Endodermal cell (in vitro differentiated cells): ENCODE measurements at regions not wholly inside any gene's neighbourhood (a gene's known extent, or its start where the extent isn't known, plus 50 kb on each side); places are given as distances from the start of the nearest gene placed in this dataset.

Experiments
- DNase-seq: peaks from one replicate; pipeline ENCODE4 v3.0.0-alpha.2; 2017
- H3K27ac ChIP-seq: 2 replicates; pipeline ENCODE4 v1.5.1; 2013; ENCODE audit warnings: mild to moderate bottlenecking, low read depth, low read length, moderate library complexity
- H3K27me3 ChIP-seq: 2 replicates; pipeline ENCODE4 v1.6.1; 2013; ENCODE audit warnings: mild to moderate bottlenecking, low read length, moderate library complexity; ENCODE audit not compliant: insufficient read depth, control insufficient read depth, poor library complexity, severe bottlenecking
- H3K36me3 ChIP-seq: 2 replicates; pipeline ENCODE4 v1.7.0; 2013; ENCODE audit warnings: mild to moderate bottlenecking, low read length, moderate library complexity; ENCODE audit not compliant: control insufficient read depth, insufficient read depth
- H3K4me1 ChIP-seq: one replicate; pipeline ENCODE4 v1.7.0; 2013; ENCODE audit warnings: low read length; ENCODE audit not compliant: control insufficient read depth, insufficient read depth
- H3K4me3 ChIP-seq: 2 replicates; pipeline ENCODE4 v1.5.1; 2013; ENCODE audit warnings: mild to moderate bottlenecking, low read length, moderate library complexity
- H3K9ac ChIP-seq: 2 replicates; pipeline ENCODE4 v1.6.1; 2013; ENCODE audit warnings: mild to moderate bottlenecking, low read length, moderate library complexity; ENCODE audit not compliant: poor library complexity, severe bottlenecking; ENCODE audit errors: extremely low read depth
- H3K9me3 ChIP-seq: 2 replicates; pipeline ENCODE4 v1.6.1; 2013; ENCODE audit warnings: mild to moderate bottlenecking, low read length, moderate library complexity; ENCODE audit not compliant: control insufficient read depth
- H3K27ac Mint-ChIP-seq: 2 replicates; pipeline ENCODE4 v1.8.0; 2020; ENCODE audit warnings: mixed read lengths
- H3K27me3 Mint-ChIP-seq: 2 replicates; pipeline ENCODE4 v1.8.0; 2021; ENCODE audit warnings: mild to moderate bottlenecking, mixed read lengths; ENCODE audit not compliant: insufficient read depth
- H3K36me3 Mint-ChIP-seq: 2 replicates; pipeline ENCODE4 v1.8.0; 2020; ENCODE audit warnings: low read depth, mixed read lengths
- H3K4me1 Mint-ChIP-seq: 2 replicates; pipeline ENCODE4 v1.8.0; 2020; ENCODE audit warnings: mixed read lengths
- H3K4me3 Mint-ChIP-seq: 2 replicates; pipeline ENCODE4 v1.8.0; 2020; ENCODE audit warnings: mild to moderate bottlenecking, moderate library complexity, mixed read lengths
- H3K9me3 Mint-ChIP-seq: 2 replicates; pipeline ENCODE4 v1.8.0; 2020; ENCODE audit warnings: mild to moderate bottlenecking, mixed read lengths
- CTCF ChIP-seq: fragments of 200-600 bp; sonication (generic); conservative IDR thresholded peaks from 2 replicates; pipeline ENCODE4 v1.5.0; 2021; ENCODE audit warnings: antibody characterized with exemption, mild to moderate bottlenecking
- WGBS, 2 experiments: methylation state at CpG; one replicate each; pipeline versions ENCODE4 v1.1.5 to v1.1.7; 2013; ENCODE audit warnings: missing lambda C conversion rate in 2 of 2, mixed read lengths in 1 of 2; ENCODE audit not compliant: insufficient coverage in 1 of 2, insufficient read length in 1 of 2; 5-methylcytosine and 5-hydroxymethylcytosine counted together

DNA sequence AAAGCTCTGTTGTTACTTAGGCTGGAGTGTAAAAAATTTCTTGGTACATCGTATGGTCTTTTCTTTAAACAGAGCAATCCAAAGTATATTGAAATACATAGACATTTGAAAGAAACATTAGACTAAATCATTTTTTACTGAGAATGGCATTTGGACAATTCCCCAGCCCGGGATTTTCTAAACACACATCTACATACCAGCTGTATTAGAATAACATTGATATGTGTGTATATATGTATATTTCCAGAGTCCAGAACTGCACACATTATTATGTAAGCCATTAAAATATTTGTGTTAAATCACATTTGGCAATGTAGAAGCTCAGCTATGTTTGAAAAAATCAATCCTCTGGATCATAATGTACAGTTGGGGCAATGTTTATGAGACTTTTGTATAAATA is 1853.6 kb upstream of the LRRTM1 start:
- no peaks in the 10 kb centered on the region for H3K27me3 ChIP-seq
- WGBS, 2 experiments, result 100% methylated on average over 1 of the region's 2 CpGs; no CpG with 5 or more reads in 1 of the 2 experiments
- no peaks in the 10 kb centered on the region for H3K36me3 Mint-ChIP-seq
- no peak overlapping the region for H3K27ac Mint-ChIP-seq
- H3K4me1 Mint-ChIP-seq, result peaks cover 5% of the 10 kb centered on the region
- H3K9ac ChIP-seq, result no peak overlapping the region
- no peaks in the 10 kb centered on the region for H3K4me1 ChIP-seq
- H3K36me3 ChIP-seq, result no peaks in the 10 kb centered on the region
- H3K27ac ChIP-seq, result no peak overlapping the region
- no peak overlapping the region for H3K4me3 ChIP-seq
- no peaks in the 10 kb centered on the region for H3K9me3 ChIP-seq
- no peak for DNase-seq
- no peaks in the 10 kb centered on the region for H3K27me3 Mint-ChIP-seq
- H3K4me3 Mint-ChIP-seq, result no peak overlapping the region
- H3K9me3 Mint-ChIP-seq, result no peaks in the 10 kb centered on the region
- no peak for TF ChIP-seq CTCF

DNA sequence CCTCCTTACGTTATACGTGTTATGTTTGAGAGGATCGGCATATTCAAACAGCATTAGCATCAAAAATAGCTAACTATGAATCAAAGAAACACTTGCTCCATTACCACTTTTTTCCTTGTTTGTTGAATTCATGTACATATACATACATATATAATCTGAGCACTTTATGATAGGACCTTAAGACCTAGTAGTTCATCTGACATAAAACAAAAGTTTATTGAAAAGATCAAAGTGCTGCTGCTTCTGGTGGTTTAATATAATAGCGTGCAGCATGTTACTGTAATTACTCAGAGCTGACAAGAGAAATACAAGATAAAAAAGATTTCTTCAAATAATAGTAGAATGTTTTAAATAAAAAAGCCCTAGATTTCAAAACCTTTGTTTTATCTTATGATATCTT is 1850.9 kb upstream of the LRRTM1 start:
- Histone ChIP-seq H3K4me3 (no peak overlapping the region), H3K9ac (no peak overlapping the region), H3K27ac (no peak overlapping the region), H3K4me1 (no peaks in the 10 kb centered on the region), H3K9me3 (no peaks in the 10 kb centered on the region), H3K36me3 (no peaks in the 10 kb centered on the region), H3K27me3 (no peaks in the 10 kb centered on the region)
- Mint-ChIP-seq H3K27me3 (no peaks in the 10 kb centered on the region), H3K9me3 (no peaks in the 10 kb centered on the region), H3K4me1 (peaks cover 3% of the 10 kb centered on the region), H3K27ac (no peak overlapping the region), H3K4me3 (no peak overlapping the region), H3K36me3 (no peaks in the 10 kb centered on the region)
- WGBS, 2 experiments, result 94% methylated on average over 4 of the region's 4 CpGs; no CpG with 5 or more reads in 1 of the 2 experiments
- DNase-seq, result no peak
- TF ChIP-seq CTCF, result no peak

GRCh38 chr2:82143343-82143742 is 1838.8 kb upstream of the LRRTM1 start:
- H3K27ac ChIP-seq, result no peak overlapping the region
- TF ChIP-seq CTCF, result no peak
- H3K27me3 ChIP-seq, result no peaks in the 10 kb centered on the region
- H3K4me1 Mint-ChIP-seq, result no peaks in the 10 kb centered on the region
- H3K9me3 Mint-ChIP-seq, result peaks cover 17% of the 10 kb centered on the region
- H3K9ac ChIP-seq, result no peak overlapping the region
- H3K36me3 ChIP-seq, result no peaks in the 10 kb centered on the region
- peaks cover 9% of the 10 kb centered on the region for H3K9me3 ChIP-seq
- H3K4me3 Mint-ChIP-seq, result no peak overlapping the region
- H3K27me3 Mint-ChIP-seq, result no peaks in the 10 kb centered on the region
- no peak overlapping the region for H3K4me3 ChIP-seq
- no peaks in the 10 kb centered on the region for H3K36me3 Mint-ChIP-seq
- no peak overlapping the region for H3K27ac Mint-ChIP-seq
- H3K4me1 ChIP-seq, result no peaks in the 10 kb centered on the region
- no peak for DNase-seq
